ENCODE measurements at regions not wholly inside any gene's neighbourhood (a gene's known extent, or its start where the extent isn't known, plus 50 kb on each side); places are given as distances from the start of the nearest gene placed in this dataset.

DNA sequence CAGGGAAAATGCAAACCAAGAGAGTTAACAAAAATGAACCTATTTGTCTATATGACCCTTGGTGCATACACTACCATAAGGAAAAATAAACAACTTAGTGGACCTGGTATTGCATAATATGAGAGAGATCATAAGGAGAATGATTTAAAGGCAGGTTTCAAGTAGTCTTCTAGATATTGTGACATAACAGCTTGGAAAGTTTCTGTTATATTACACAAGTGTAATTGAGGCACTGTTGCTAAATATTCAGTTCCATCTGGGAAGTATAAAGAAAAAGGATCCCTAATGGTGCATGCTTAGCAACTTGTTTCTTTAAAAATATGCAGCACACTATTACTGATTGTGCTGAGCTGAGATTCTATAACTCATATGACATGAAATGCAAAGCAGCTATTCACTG is 252.2 kb upstream of the SPHKAP start:
- no peak for TF ChIP-seq EZH2 (IDR thresholded peaks at IDR 0.05; ENCODE audit: borderline replicate concordance, low read length)
- TF ChIP-seq, protein P1, sequence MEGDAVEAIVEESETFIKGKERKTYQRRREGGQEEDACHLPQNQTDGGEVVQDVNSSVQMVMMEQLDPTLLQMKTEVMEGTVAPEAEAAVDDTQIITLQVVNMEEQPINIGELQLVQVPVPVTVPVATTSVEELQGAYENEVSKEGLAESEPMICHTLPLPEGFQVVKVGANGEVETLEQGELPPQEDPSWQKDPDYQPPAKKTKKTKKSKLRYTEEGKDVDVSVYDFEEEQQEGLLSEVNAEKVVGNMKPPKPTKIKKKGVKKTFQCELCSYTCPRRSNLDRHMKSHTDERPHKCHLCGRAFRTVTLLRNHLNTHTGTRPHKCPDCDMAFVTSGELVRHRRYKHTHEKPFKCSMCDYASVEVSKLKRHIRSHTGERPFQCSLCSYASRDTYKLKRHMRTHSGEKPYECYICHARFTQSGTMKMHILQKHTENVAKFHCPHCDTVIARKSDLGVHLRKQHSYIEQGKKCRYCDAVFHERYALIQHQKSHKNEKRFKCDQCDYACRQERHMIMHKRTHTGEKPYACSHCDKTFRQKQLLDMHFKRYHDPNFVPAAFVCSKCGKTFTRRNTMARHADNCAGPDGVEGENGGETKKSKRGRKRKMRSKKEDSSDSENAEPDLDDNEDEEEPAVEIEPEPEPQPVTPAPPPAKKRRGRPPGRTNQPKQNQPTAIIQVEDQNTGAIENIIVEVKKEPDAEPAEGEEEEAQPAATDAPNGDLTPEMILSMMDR (IDR thresholded peaks at IDR 0.05; ENCODE audit: low read length), result no peak
- no peak overlapping the region for H2AFZ ChIP-seq (ENCODE audit: low read length)
- H3K27me3 ChIP-seq (ENCODE audit: insufficient read depth, low read length), result no peaks in the 10 kb centered on the region

DNA sequence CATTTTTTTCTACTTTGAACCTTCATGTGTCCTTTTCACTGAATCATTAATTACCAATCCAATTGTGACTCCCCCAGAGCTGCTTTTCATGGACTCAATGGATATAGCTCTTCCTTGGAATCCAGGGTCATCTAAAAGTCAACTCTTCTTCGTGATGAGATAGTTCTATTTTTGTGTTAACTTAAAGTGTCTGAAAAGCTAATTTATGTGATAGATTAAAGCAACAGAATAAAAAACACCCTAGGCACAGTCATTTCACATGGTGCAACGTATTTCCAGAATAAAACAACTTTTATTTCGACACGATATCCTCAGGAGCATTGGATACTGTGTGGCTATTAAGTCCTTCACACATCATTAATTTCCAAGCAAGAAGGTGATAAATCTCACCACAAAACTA is 250.6 kb upstream of the SPHKAP start:
- Histone ChIP-seq H3K27me3 (ENCODE audit: insufficient read depth, low read length) (no peaks in the 10 kb centered on the region), H2AFZ (ENCODE audit: low read length) (no peak overlapping the region), H3K36me3 (ENCODE audit: insufficient read depth, low read length) (no peaks in the 10 kb centered on the region), H3K9ac (ENCODE audit: low read length) (no peak overlapping the region), H3K9me2 (ENCODE audit: low read depth, low read length) (no peaks in the 10 kb centered on the region), H3K27ac (ENCODE audit: low read depth, low read length, poor library complexity, severe bottlenecking) (no peak overlapping the region), H3K79me2 (ENCODE audit: insufficient read depth, low read length) (no peaks in the 10 kb centered on the region), H3K4me3 (ENCODE audit: low read depth, low read length, poor library complexity, severe bottlenecking) (no peak overlapping the region), H3K9me3 (ENCODE audit: low read length) (no peaks in the 10 kb centered on the region), H3K4me2 (ENCODE audit: low read length) (no peak overlapping the region), H4K20me1 (ENCODE audit: insufficient read depth, low read length) (no peaks in the 10 kb centered on the region), H3F3A (ENCODE audit: insufficient read depth, low read length) (no peaks in the 10 kb centered on the region), H3K4me1 (ENCODE audit: insufficient read depth, low read length, severe bottlenecking) (no peaks in the 10 kb centered on the region)
- no peak for TF ChIP-seq EZH2 (IDR thresholded peaks at IDR 0.05; ENCODE audit: borderline replicate concordance, low read length)
- TF ChIP-seq, protein P1 (IDR thresholded peaks at IDR 0.05; ENCODE audit: low read length), result no peak

More for the DNA sequence above, 252.2 kb upstream of the SPHKAP start:
- H3K36me3 ChIP-seq (ENCODE audit: insufficient read depth, low read length), result no peaks in the 10 kb centered on the region
- no peaks in the 10 kb centered on the region for H3K9me3 ChIP-seq (ENCODE audit: low read length)
- no peaks in the 10 kb centered on the region for H3F3A ChIP-seq (ENCODE audit: insufficient read depth, low read length)
- no peak overlapping the region for H3K9ac ChIP-seq (ENCODE audit: low read length)
- H3K4me1 ChIP-seq (ENCODE audit: insufficient read depth, low read length, severe bottlenecking), result no peaks in the 10 kb centered on the region
- no peaks in the 10 kb centered on the region for H3K9me2 ChIP-seq (ENCODE audit: low read depth, low read length)
- no peak overlapping the region for H3K4me3 ChIP-seq (ENCODE audit: low read depth, low read length, poor library complexity, severe bottlenecking)
- H3K27ac ChIP-seq (ENCODE audit: low read depth, low read length, poor library complexity, severe bottlenecking), result no peak overlapping the region
- no peak overlapping the region for H3K4me2 ChIP-seq (ENCODE audit: low read length)
- H3K79me2 ChIP-seq (ENCODE audit: insufficient read depth, low read length), result no peaks in the 10 kb centered on the region
- H4K20me1 ChIP-seq (ENCODE audit: insufficient read depth, low read length), result no peaks in the 10 kb centered on the region

DNA sequence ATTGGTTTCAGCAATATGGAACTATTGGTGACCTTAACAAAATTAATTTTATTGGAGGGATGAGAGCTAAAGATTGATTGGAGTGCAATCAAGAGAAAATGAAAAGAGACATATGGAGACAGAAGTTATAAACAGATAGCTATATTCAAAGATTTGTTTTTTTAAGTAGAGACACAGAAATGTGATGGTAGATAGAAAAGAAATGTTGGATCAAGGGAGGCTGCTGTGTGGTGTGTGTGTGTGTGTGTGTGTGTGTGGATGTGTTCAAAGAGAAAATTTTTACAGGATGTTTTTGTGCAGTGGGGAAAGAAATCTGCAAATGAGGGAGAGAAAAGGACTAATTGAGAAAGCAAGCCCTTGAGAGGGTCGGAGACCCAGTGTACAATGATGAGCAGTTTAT is 249.5 kb upstream of the SPHKAP start:
- Histone ChIP-seq H3F3A (ENCODE audit: insufficient read depth, low read length) (no peaks in the 10 kb centered on the region), H3K27ac (ENCODE audit: low read depth, low read length, poor library complexity, severe bottlenecking) (no peak overlapping the region), H3K4me2 (ENCODE audit: low read length) (no peak overlapping the region), H3K36me3 (ENCODE audit: insufficient read depth, low read length) (no peaks in the 10 kb centered on the region), H4K20me1 (ENCODE audit: insufficient read depth, low read length) (no peaks in the 10 kb centered on the region), H3K9ac (ENCODE audit: low read length) (no peak overlapping the region), H3K79me2 (ENCODE audit: insufficient read depth, low read length) (no peaks in the 10 kb centered on the region), H2AFZ (ENCODE audit: low read length) (no peak overlapping the region), H3K9me3 (ENCODE audit: low read length) (no peaks in the 10 kb centered on the region), H3K4me3 (ENCODE audit: low read depth, low read length, poor library complexity, severe bottlenecking) (no peak overlapping the region), H3K4me1 (ENCODE audit: insufficient read depth, low read length, severe bottlenecking) (no peaks in the 10 kb centered on the region), H3K9me2 (ENCODE audit: low read depth, low read length) (no peaks in the 10 kb centered on the region), H3K27me3 (ENCODE audit: insufficient read depth, low read length) (no peaks in the 10 kb centered on the region)
- TF ChIP-seq, protein P1 (IDR thresholded peaks at IDR 0.05; ENCODE audit: low read length), result no peak
- TF ChIP-seq EZH2 (IDR thresholded peaks at IDR 0.05; ENCODE audit: borderline replicate concordance, low read length), result no peak
